Hepatocyte (in vitro differentiated cells): ENCODE measurements at regions not wholly inside any gene's neighbourhood (a gene's known extent, or its start where the extent isn't known, plus 50 kb on each side); places are given as distances from the start of the nearest gene placed in this dataset.
"Not testable (repeated sequence)": the region's sequence is repeated elsewhere in the genome, so short reads cannot be mapped to it uniquely, and the experiment has no call there.

ENCODE experiments used
- EZH2 ChIP-seq: fragments of 200-600 bp; sonication (generic); IDR thresholded peaks from 2 replicates; pipeline ENCODE4 v1.6.1; 2016; ENCODE audit warnings: antibody characterized with exemption, mild to moderate bottlenecking, borderline replicate concordance
- TF ChIP-seq, protein P1 (sequence below): fragments of 200-600 bp; sonication (generic); IDR thresholded peaks from 2 replicates; pipeline ENCODE4 v1.5.1; 2016; ENCODE audit warnings: antibody characterized with exemption, mild to moderate bottlenecking; ENCODE audit not compliant: poor library complexity

DNA sequence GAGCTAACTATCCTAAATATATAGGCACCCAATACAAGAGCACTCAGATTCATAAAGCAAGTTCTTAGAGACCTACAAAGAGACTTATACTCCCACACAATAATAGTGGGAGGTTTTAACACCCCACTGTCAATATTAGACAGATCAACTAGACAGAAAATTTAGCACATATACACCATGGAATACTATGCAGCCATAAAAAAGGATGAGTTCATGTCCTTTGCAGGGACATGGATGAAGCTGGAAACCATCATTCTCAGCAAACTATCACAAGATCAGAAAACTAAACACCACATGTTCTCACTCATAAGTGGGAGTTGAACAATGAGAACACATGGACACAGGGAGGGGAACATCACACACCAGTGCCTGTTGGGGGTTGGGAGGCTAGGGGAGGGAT, 358.9 kb upstream of the KCND2 start:
- TF ChIP-seq, protein P1, sequence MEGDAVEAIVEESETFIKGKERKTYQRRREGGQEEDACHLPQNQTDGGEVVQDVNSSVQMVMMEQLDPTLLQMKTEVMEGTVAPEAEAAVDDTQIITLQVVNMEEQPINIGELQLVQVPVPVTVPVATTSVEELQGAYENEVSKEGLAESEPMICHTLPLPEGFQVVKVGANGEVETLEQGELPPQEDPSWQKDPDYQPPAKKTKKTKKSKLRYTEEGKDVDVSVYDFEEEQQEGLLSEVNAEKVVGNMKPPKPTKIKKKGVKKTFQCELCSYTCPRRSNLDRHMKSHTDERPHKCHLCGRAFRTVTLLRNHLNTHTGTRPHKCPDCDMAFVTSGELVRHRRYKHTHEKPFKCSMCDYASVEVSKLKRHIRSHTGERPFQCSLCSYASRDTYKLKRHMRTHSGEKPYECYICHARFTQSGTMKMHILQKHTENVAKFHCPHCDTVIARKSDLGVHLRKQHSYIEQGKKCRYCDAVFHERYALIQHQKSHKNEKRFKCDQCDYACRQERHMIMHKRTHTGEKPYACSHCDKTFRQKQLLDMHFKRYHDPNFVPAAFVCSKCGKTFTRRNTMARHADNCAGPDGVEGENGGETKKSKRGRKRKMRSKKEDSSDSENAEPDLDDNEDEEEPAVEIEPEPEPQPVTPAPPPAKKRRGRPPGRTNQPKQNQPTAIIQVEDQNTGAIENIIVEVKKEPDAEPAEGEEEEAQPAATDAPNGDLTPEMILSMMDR = not testable (repeated sequence)
- not testable (repeated sequence) for TF ChIP-seq EZH2
